Cardiac septum (tissue), 1 donor: ENCODE measurements at regions not wholly inside any gene's neighbourhood (a gene's known extent, or its start where the extent isn't known, plus 50 kb on each side); places are given as distances from the start of the nearest gene placed in this dataset.

Experiments
- DNase-seq: peaks from one replicate; pipeline ENCODE4 v3.0.0-alpha.2; 2020; ENCODE audit warnings: low spot score
- intact Hi-C: fragments of 100-400 bp; cut with DNase I; formaldehyde crosslinking; loops from one replicate; pipeline ENCODE4 v1.14.0; 2022
- donor health status: DM: no; HTN: no; CAD: no.

GRCh38 chr4:18566970-18567799 lies 545.6 kb upstream of the LCORL start:
- intact Hi-C loops, result no loop called here
- no peak for DNase-seq

- no peak for DNase-seq
- intact Hi-C loops, result no loop called here
These were observed 537.9 kb upstream of the LCORL start for GRCh38 chr4:18559492-18559891.

- DNase-seq, result no peak
- intact Hi-C loops, result no loop called here
These were observed 534.8 kb upstream of the LCORL start for GRCh38 chr4:18556402-18556801.

- intact Hi-C loops, result no loop called here
- DNase-seq, result no peak
These were observed 518.8 kb upstream of the LCORL start for GRCh38 chr4:18540349-18540748.

GRCh38 chr4:18538121-18538520 lies 516.6 kb upstream of the LCORL start:
- DNase-seq, result no peak
- intact Hi-C loops, result no loop called here

GRCh38 chr4:18536428-18536827 lies 514.9 kb upstream of the LCORL start:
- no peak for DNase-seq
- intact Hi-C loops, result no loop called here

- DNase-seq, result no peak
- intact Hi-C loops, result no loop called here
These were observed 514.4 kb upstream of the LCORL start for GRCh38 chr4:18535948-18536347.

- intact Hi-C loops, result no loop called here
- no peak for DNase-seq
These were observed 511.8 kb upstream of the LCORL start for GRCh38 chr4:18533262-18533775.

GRCh38 chr4:18531731-18532130 lies 510.2 kb upstream of the LCORL start:
- intact Hi-C loops, result no loop called here

GRCh38 chr4:18529482-18529881 lies 507.9 kb upstream of the LCORL start:
- no peak for DNase-seq
- intact Hi-C loops, result no loop called here

More at GRCh38 chr4:18531731-18532130, 510.2 kb upstream of the LCORL start:
- no peak for DNase-seq

- DNase-seq, result no peak
- intact Hi-C loops, result no loop called here
These were observed 503.1 kb upstream of the LCORL start for GRCh38 chr4:18524667-18525066.

GRCh38 chr4:18518098-18518497 lies 496.5 kb upstream of the LCORL start:
- intact Hi-C loops, result no loop called here
- no peak for DNase-seq

- DNase-seq, result no peak
- intact Hi-C loops, result no loop called here
These were observed 492.3 kb upstream of the LCORL start for GRCh38 chr4:18513861-18514260.

- no peak for DNase-seq
- intact Hi-C loops, result no loop called here
These were observed 491.2 kb upstream of the LCORL start for GRCh38 chr4:18512718-18513117.

GRCh38 chr4:18511727-18512126 lies 490.2 kb upstream of the LCORL start:
- intact Hi-C loops, result no loop called here
- no peak for DNase-seq

GRCh38 chr4:18508786-18509185 lies 487.2 kb upstream of the LCORL start:
- DNase-seq, result no peak
- intact Hi-C loops, result no loop called here

GRCh38 chr4:18480928-18481327 lies 459.4 kb upstream of the LCORL start:
- DNase-seq, result no peak

GRCh38 chr4:18480342-18480741 lies 458.8 kb upstream of the LCORL start:
- intact Hi-C loops, result no loop called here
- no peak for DNase-seq

More at GRCh38 chr4:18480928-18481327, 459.4 kb upstream of the LCORL start:
- intact Hi-C loops, result no loop called here

GRCh38 chr4:18479825-18480224 lies 458.3 kb upstream of the LCORL start:
- DNase-seq, result no peak
- intact Hi-C loops, result no loop called here

- intact Hi-C loops, result no loop called here
- DNase-seq, result no peak
These were observed 442.5 kb upstream of the LCORL start for GRCh38 chr4:18463987-18464559.

- intact Hi-C loops, result no loop called here
- DNase-seq, result no peak
These were observed 436.9 kb upstream of the LCORL start for GRCh38 chr4:18458465-18458864.
